Sigmoid colon (tissue), 6 donors: ENCODE measurements at regions not wholly inside any gene's neighbourhood (a gene's known extent, or its start where the extent isn't known, plus 50 kb on each side); places are given as distances from the start of the nearest gene placed in this dataset.
"Not testable (repeated sequence)": the region's sequence is repeated elsewhere in the genome, so short reads cannot be mapped to it uniquely, and the experiment has no call there.

ENCODE experiments used
- DNase-seq: peaks from one replicate; pipeline ENCODE4 v3.0.0-alpha.2; 2019
- H3K27ac ChIP-seq, 4 donors: fragments of 200-600 bp; sonication (generic); one replicate each; pipeline ENCODE4 v1.5.1; 2016 to 2019; ENCODE audit warnings: mild to moderate bottlenecking in 1 of 4
- H3K27me3 ChIP-seq, 3 donors: fragments of 200-600 bp; sonication (generic); one replicate each; pipeline ENCODE4 v1.5.1; 2019; ENCODE audit warnings: mild to moderate bottlenecking in 1 of 3
- H3K36me3 ChIP-seq, 4 donors: fragments of 200-600 bp; sonication (generic); one replicate each; pipeline ENCODE4 v1.5.1; 2016 to 2019
- H3K4me1 ChIP-seq, 4 donors: fragments of 200-600 bp; sonication (generic); one replicate each; pipeline ENCODE4 v1.5.1; 2017 to 2019
- H3K4me3 ChIP-seq, 4 donors: fragments of 200-600 bp; sonication (generic); one replicate each; pipeline ENCODE4 v1.5.1; 2017 to 2019; ENCODE audit warnings: mild to moderate bottlenecking in 2 of 4, moderate library complexity in 1 of 4
- H3K9me3 ChIP-seq, 4 donors: fragments of 200-600 bp in 3 of 4; sonication (generic) in 3 of 4; one replicate each; pipeline versions ENCODE4 v1.5.1 to v1.6.1; 2013 to 2019
- EP300 ChIP-seq, 4 donors: sonication (generic); formaldehyde crosslinking; IDR thresholded peaks; one replicate each; pipeline ENCODE4 v1.6.1; 2017; ENCODE audit warnings: antibody characterized with exemption in 4 of 4
- POLR2A ChIP-seq, 2 donors: fragments of 450-650 bp; IDR thresholded peaks; one replicate each; pipeline ENCODE4 v1.6.1; 2016; ENCODE audit warnings: antibody characterized with exemption in 2 of 2, mild to moderate bottlenecking in 2 of 2, moderate library complexity in 2 of 2
- POLR2AphosphoS5 ChIP-seq, 4 donors: sonication (generic); formaldehyde crosslinking; IDR thresholded peaks; one replicate each; pipeline ENCODE4 v1.6.1; 2017; ENCODE audit warnings: antibody characterized with exemption in 4 of 4
- WGBS, 2 donors: extraction: QIAGEN DNeasy Blood & Tissue Kit; methylation state at CpG; one replicate each; pipeline ENCODE4 v1.1.7; 2013; 5-methylcytosine and 5-hydroxymethylcytosine counted together
- intact Hi-C: fragments of 100-400 bp; cut with DNase I; formaldehyde crosslinking; loops from one replicate; pipeline ENCODE4 v1.15.1; 2023
- TF ChIP-seq, protein P1 (sequence below), 4 experiments: fragments of 450-650 bp in 3 of 4; fragments of 200-600 bp in 1 of 4; IDR thresholded peaks; one replicate each; pipeline ENCODE4 v1.5.1; 2016 to 2019; ENCODE audit warnings: antibody characterized with exemption in 4 of 4, mild to moderate bottlenecking in 3 of 4, moderate library complexity in 2 of 4
- donor health status: healthy with polysubstance abuse.
- donor health status: healthy.

DNA sequence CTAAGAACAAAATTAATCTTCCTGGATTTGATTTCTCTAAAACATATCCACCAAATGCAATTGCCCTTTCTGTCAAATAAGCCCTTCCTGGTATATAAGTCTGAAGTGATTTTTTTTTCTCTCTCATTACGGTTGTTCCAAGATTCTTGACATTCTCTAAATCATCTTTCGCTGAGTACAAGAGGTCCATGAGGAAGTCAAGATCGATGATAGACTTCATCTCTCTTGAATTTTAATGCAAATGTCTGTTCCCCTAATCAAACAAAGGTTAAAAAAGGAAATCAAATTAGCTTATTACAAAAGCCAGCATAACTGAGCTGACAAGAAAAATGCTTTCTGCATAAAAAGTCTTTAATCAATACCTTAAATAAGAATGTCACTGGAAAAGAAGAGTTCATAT lies 77.4 kb upstream of the ITGB1 start:
- DNase-seq: no peak
- no peak overlapping the region for H3K4me3 ChIP-seq
- TF ChIP-seq, protein P1, sequence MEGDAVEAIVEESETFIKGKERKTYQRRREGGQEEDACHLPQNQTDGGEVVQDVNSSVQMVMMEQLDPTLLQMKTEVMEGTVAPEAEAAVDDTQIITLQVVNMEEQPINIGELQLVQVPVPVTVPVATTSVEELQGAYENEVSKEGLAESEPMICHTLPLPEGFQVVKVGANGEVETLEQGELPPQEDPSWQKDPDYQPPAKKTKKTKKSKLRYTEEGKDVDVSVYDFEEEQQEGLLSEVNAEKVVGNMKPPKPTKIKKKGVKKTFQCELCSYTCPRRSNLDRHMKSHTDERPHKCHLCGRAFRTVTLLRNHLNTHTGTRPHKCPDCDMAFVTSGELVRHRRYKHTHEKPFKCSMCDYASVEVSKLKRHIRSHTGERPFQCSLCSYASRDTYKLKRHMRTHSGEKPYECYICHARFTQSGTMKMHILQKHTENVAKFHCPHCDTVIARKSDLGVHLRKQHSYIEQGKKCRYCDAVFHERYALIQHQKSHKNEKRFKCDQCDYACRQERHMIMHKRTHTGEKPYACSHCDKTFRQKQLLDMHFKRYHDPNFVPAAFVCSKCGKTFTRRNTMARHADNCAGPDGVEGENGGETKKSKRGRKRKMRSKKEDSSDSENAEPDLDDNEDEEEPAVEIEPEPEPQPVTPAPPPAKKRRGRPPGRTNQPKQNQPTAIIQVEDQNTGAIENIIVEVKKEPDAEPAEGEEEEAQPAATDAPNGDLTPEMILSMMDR (IDR thresholded peaks at IDR 0.05): no peak
- TF ChIP-seq POLR2AphosphoS5 (IDR thresholded peaks at IDR 0.05) (no peak), POLR2A (IDR thresholded peaks at IDR 0.05) (no peak), EP300 (IDR thresholded peaks at IDR 0.05) (no peak)
- H3K9me3 ChIP-seq: no peaks in the 10 kb centered on the region
- WGBS, 2 donors: 77 to 84% methylated on average over 3 of the region's 3 CpGs
- H3K27me3 ChIP-seq: no peaks in the 10 kb centered on the region
- no peaks in the 10 kb centered on the region for H3K36me3 ChIP-seq
- peaks cover 0 to 5% (median 0%) of the 10 kb centered on the region in 4 donors for H3K4me1 ChIP-seq
- no peak overlapping the region for H3K27ac ChIP-seq
- intact Hi-C loops: no loop called here

DNA sequence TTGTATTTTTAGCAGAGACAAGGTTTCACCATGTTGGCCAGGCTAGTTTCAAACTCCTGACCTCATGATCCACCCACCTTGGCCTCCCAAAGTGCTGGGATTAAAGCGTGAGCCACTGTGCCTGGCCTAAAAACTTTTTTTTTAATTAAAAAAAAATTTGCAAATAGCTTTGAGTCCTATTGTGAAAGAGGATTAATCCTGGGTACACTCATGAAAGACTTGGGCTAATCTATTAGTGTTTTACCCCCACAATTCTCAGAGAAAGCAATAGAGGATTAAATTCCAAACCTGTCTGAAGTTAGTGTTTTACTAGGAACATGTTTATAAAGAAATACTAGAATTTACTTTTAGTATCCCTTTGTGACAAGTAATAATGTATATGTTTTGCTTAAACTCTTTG lies 76.9 kb upstream of the ITGB1 start:
- Histone ChIP-seq H3K4me3 (no peak overlapping the region), H3K27me3 (no peaks in the 10 kb centered on the region), H3K4me1 (peaks cover 0 to 5% (median 0%) of the 10 kb centered on the region in 4 donors), H3K27ac (no peak overlapping the region), H3K9me3 (no peaks in the 10 kb centered on the region), H3K36me3 (no peaks in the 10 kb centered on the region)
- TF ChIP-seq POLR2AphosphoS5 (IDR thresholded peaks at IDR 0.05): no peak
- TF ChIP-seq EP300 (IDR thresholded peaks at IDR 0.05): no peak
- WGBS, 2 donors: 90% methylated on average over 1 of the region's 1 CpG
- intact Hi-C loops: no loop called here
- no peak for DNase-seq

DNA sequence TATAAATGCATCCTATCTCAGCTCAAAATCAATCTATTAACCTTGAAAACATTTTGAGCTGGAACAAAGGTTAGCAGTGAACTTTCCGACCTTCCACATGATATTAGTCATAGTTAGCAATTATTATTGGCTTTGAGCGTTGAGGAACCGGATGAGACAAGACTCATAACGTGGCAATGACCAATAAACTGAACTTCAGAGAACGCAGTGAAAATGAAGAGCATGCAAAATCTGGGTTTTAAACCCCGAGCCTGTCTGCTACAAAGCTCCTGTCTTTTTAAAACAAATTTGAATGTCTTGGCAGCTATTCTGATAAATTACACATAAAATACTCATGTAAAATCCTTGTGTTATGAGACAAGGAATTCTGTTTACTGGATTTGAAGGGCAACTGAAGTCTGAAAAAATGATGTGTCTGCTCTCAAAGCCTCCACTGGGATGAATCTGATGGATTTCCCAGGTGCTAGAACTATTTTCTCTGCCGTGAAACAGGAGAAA lies 74.7 kb upstream of the ITGB1 start:
- intact Hi-C loops: no loop called here
- Histone ChIP-seq H3K27me3 (no peaks in the 10 kb centered on the region), H3K4me3 (no peak overlapping the region), H3K36me3 (no peaks in the 10 kb centered on the region), H3K9me3 (no peaks in the 10 kb centered on the region), H3K4me1 (peaks cover 0 to 5% (median 0%) of the 10 kb centered on the region in 4 donors), H3K27ac (no peak overlapping the region)
- WGBS, 2 donors: 62 to 71% methylated on average over 7 of the region's 7 CpGs
- no peak for DNase-seq
- TF ChIP-seq POLR2AphosphoS5 (IDR thresholded peaks at IDR 0.05): no peak
- TF ChIP-seq POLR2A (IDR thresholded peaks at IDR 0.05): no peak
- TF ChIP-seq EP300 (IDR thresholded peaks at IDR 0.05): no peak
- TF ChIP-seq, protein P1 (IDR thresholded peaks at IDR 0.05): no peak

DNA sequence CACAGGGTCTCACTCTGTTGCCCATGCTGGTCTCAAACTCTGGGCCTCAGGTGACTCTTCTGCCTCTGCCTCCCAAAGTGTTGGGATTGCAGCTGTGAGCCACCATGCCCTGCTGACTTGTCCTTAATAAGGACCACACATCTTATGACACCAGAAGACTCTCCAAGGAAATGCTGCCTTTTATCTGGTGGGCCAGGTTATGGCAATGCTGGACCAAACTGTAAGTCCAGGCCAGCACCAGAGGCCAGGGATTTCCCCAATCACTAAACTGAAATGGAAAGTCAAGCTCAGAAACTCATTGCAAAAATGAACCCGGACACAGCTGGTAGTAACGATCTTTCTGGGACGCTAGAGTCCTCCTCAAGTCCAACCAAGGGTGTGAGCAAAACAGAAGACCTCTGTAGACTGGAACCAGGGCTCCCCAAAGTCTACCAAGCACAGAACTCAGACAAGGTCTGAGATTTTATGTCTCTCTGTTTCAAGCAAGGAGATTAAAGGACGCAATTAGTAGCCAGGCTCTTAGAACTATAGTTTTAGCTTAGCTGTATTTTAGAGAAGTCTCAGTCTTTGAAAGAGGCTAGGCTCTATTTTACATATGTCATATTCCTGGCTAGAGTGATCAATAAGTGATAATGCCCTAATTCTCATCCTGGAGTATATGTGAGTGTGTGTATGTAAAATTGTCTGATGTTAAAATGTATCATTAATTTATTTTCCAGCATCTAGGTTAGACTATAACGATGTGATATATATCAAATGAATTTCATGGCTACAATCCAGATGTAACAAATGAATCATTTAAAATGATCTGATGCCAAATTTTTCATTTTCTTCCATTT lies 74.0 kb upstream of the ITGB1 start:
- Histone ChIP-seq H3K36me3 (no peaks in the 10 kb centered on the region), H3K27ac (no peak overlapping the region), H3K9me3 (no peaks in the 10 kb centered on the region), H3K4me3 (no peak overlapping the region), H3K27me3 (no peaks in the 10 kb centered on the region), H3K4me1 (peaks cover 0 to 5% (median 0%) of the 10 kb centered on the region in 4 donors)
- no peak for DNase-seq
- TF ChIP-seq EP300 (IDR thresholded peaks at IDR 0.05) (no peak), POLR2AphosphoS5 (IDR thresholded peaks at IDR 0.05) (no peak), POLR2A (IDR thresholded peaks at IDR 0.05) (no peak)
- TF ChIP-seq, protein P1 (IDR thresholded peaks at IDR 0.05): no peak
- WGBS, 2 donors: 82 to 84% methylated on average over 5 of the region's 5 CpGs
- intact Hi-C loops: no loop called here

DNA sequence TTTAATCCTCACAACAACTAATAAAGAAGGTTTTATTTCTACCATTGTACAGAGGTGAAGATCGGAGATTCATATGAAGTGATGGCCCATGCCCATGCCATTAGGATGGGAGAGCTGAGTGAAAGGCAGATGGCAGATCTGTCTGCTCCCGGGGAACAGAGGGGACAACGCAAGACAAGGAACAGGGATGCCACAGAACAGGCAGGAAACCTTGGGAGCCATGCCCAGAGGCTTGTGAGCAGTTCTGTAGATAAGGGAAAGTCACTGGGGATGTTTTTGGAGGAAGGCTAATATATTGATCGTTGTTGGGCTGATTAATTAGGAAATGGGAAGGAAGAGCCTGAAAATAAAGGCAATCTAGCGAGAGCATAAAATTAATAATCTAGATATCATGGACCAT lies 73.1 kb upstream of the ITGB1 start:
- WGBS, 2 donors: 91 to 95% methylated on average over 5 of the region's 5 CpGs
- Histone ChIP-seq H3K4me3 (no peak overlapping the region), H3K4me1 (peaks cover 0 to 6% (median 3%) of the 10 kb centered on the region in 4 donors), H3K27me3 (no peaks in the 10 kb centered on the region), H3K36me3 (no peaks in the 10 kb centered on the region), H3K27ac (no peak overlapping the region), H3K9me3 (no peaks in the 10 kb centered on the region)
- intact Hi-C loops: no loop called here
- TF ChIP-seq, protein P1 (IDR thresholded peaks at IDR 0.05): no peak
- TF ChIP-seq EP300 (IDR thresholded peaks at IDR 0.05) (no peak), POLR2A (IDR thresholded peaks at IDR 0.05) (no peak), POLR2AphosphoS5 (IDR thresholded peaks at IDR 0.05) (no peak)
- DNase-seq: no peak

GRCh38 chr10:33028515-33028914 lies 70.5 kb upstream of the ITGB1 start:
- DNase-seq, intact Hi-C loops, H3K9me3 ChIP-seq, H3K4me3 ChIP-seq, H3K36me3 ChIP-seq, H3K4me1 ChIP-seq, H3K27ac ChIP-seq, H3K27me3 ChIP-seq: not testable (repeated sequence)
- WGBS, 2 donors: 77 to 81% methylated on average over 5 of the region's 5 CpGs
